ENCODE measurements at regions not wholly inside any gene's neighbourhood (a gene's known extent, or its start where the extent isn't known, plus 50 kb on each side); places are given as distances from the start of the nearest gene placed in this dataset.

DNA sequence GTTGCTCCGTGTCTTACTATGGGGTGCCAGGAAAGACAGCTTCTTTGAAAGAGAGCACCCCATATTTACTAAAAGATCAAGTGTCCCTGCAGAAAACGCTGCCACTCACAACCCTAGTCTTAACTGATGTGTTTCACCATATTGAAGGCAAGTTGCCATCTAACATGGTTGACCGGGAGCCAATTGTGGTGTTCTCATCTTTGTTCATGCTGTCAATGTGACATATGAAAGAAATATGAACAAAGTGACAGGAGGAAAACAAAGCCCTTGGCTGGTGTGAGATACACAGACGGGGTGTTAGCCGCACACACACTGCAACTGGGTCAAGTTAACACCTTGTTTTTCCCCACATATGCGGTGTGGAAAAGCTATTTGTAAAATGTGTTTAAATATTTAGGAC lies 122.3 kb upstream of the NEBL start:
- Histone ChIP-seq H3K36me3 (no peaks in the 10 kb centered on the region), H3K27me3 (replicated peaks in 1 of 7) (peaks cover 0 to 4% (median 0%) of the 10 kb centered on the region in 7 donors), H3K4me1 (no peaks in the 10 kb centered on the region), H3K4me3 (no peak overlapping the region), H3K27ac (no peak overlapping the region), H3K9me3 (no peaks in the 10 kb centered on the region)
- no peak for TF ChIP-seq POLR2A (IDR thresholded peaks at IDR 0.05)
- TF ChIP-seq, protein P1, sequence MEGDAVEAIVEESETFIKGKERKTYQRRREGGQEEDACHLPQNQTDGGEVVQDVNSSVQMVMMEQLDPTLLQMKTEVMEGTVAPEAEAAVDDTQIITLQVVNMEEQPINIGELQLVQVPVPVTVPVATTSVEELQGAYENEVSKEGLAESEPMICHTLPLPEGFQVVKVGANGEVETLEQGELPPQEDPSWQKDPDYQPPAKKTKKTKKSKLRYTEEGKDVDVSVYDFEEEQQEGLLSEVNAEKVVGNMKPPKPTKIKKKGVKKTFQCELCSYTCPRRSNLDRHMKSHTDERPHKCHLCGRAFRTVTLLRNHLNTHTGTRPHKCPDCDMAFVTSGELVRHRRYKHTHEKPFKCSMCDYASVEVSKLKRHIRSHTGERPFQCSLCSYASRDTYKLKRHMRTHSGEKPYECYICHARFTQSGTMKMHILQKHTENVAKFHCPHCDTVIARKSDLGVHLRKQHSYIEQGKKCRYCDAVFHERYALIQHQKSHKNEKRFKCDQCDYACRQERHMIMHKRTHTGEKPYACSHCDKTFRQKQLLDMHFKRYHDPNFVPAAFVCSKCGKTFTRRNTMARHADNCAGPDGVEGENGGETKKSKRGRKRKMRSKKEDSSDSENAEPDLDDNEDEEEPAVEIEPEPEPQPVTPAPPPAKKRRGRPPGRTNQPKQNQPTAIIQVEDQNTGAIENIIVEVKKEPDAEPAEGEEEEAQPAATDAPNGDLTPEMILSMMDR (IDR thresholded peaks at IDR 0.05 in 8 of 11, conservative IDR thresholded peaks at IDR 0.05 in 3 of 11): no peak
- TF ChIP-seq POLR2AphosphoS5 (IDR thresholded peaks at IDR 0.05): no peak
- DNase-seq: no peak
- intact Hi-C loops (cut with DNase I; ENCODE audit: low total_unique reads): no loop called here
- 84 to 95% (median 87%) methylated on average over 6 of the region's 6 CpGs for WGBS, 5 donors

DNA sequence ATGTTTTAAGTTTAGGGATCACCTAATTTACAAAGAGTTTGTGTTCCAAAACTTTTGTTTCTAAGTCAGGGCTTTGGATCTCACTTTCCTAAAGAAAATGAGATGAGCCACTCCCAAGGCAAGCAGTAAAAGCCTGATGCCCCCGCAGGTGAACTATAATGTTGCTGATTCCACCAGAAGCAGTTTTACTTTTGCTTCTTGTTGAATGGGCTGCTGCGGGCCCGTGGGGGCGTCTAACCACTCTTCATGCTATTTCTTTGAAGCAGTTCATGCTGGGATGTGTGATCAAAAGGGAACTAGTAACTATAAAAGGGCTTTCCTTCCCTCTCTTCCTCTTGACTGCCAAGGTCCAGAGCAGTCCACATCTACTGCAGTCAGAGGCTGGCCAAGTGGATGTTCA lies 118.7 kb upstream of the NEBL start:
- H3K27ac ChIP-seq: no peak overlapping the region
- H3K4me3 ChIP-seq: no peak overlapping the region
- TF ChIP-seq POLR2A (IDR thresholded peaks at IDR 0.05) (no peak), POLR2AphosphoS5 (IDR thresholded peaks at IDR 0.05) (no peak)
- TF ChIP-seq, protein P1 (IDR thresholded peaks at IDR 0.05 in 8 of 11, conservative IDR thresholded peaks at IDR 0.05 in 3 of 11): no peak
- no peaks in the 10 kb centered on the region for H3K4me1 ChIP-seq
- peaks cover 0 to 4% (median 0%) of the 10 kb centered on the region in 7 donors for H3K27me3 ChIP-seq (replicated peaks in 1 of 7)
- no peaks in the 10 kb centered on the region for H3K9me3 ChIP-seq
- H3K36me3 ChIP-seq: no peaks in the 10 kb centered on the region
- intact Hi-C loops (cut with DNase I; ENCODE audit: low total_unique reads): no loop called here
- DNase-seq: no peak
- WGBS, 5 donors: 32 to 76% (median 44%) methylated on average over 4 of the region's 4 CpGs

DNA sequence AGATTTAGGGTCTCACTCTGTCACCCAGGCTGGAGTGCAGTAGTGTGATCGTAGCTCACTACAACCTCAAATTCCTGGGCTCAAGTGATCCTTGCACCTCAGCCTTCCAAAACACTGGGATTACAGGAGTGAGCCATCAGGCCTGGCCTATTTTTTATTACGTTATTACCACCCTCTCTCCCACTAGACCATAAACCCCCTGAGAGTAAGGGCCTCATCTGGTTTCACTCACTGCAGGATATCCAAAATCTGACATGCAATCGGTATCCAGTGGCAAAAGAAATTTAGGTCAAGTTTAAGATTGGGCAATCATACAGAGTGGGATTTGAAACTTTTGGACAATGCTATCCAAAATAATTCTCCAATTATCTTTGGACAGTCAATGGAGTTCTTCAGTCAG lies 117.0 kb upstream of the NEBL start:
- WGBS, 5 donors: 74 to 88% (median 82%) methylated on average over 3 of the region's 3 CpGs
- Histone ChIP-seq H3K4me3 (no peak overlapping the region), H3K36me3 (no peaks in the 10 kb centered on the region), H3K4me1 (no peaks in the 10 kb centered on the region), H3K27me3 (replicated peaks in 1 of 7) (peaks cover 0 to 4% (median 0%) of the 10 kb centered on the region in 7 donors), H3K27ac (no peak overlapping the region), H3K9me3 (no peaks in the 10 kb centered on the region)
- intact Hi-C loops (cut with DNase I; ENCODE audit: low total_unique reads): no loop called here
- no peak for TF ChIP-seq POLR2AphosphoS5 (IDR thresholded peaks at IDR 0.05)
- TF ChIP-seq, protein P1 (IDR thresholded peaks at IDR 0.05 in 8 of 11, conservative IDR thresholded peaks at IDR 0.05 in 3 of 11): no peak
- no peak for TF ChIP-seq POLR2A (IDR thresholded peaks at IDR 0.05)
- no peak for DNase-seq

- WGBS, 5 donors: 65 to 84% (median 72%) methylated on average over 4 of the region's 4 CpGs
- no peaks in the 10 kb centered on the region for H3K27me3 ChIP-seq (replicated peaks in 1 of 7)
- H3K4me1 ChIP-seq: no peaks in the 10 kb centered on the region
- H3K27ac ChIP-seq: no peak overlapping the region
- intact Hi-C loops (cut with DNase I; ENCODE audit: low total_unique reads): no loop called here
- H3K9me3 ChIP-seq: no peaks in the 10 kb centered on the region
- TF ChIP-seq, protein P1 (IDR thresholded peaks at IDR 0.05 in 8 of 11, conservative IDR thresholded peaks at IDR 0.05 in 3 of 11): no peak
- no peak for TF ChIP-seq POLR2A (IDR thresholded peaks at IDR 0.05)
- TF ChIP-seq POLR2AphosphoS5 (IDR thresholded peaks at IDR 0.05): no peak
- no peak for DNase-seq
- H3K36me3 ChIP-seq: no peaks in the 10 kb centered on the region
- no peak overlapping the region for H3K4me3 ChIP-seq
These were observed 114.4 kb upstream of the NEBL start for GRCh38 chr10:21011433-21012018.
